Stimulated activated naive CD8-positive, alpha-beta T cell treated with anti-CD3 and anti-CD28 coated beads, Interleukin-15, Interleukin-2, amounts not matched to agents 100 U/mL and 50 U/mL, for 24 hours (primary cell): ENCODE measurements at regions not wholly inside any gene's neighbourhood (a gene's known extent, or its start where the extent isn't known, plus 50 kb on each side); places are given as distances from the start of the nearest gene placed in this dataset.

ENCODE experiments used
- ATAC-seq: fragments of 150-1000 bp; cut with Tn5 transposase; one replicate; pipeline ENCODE4 v1.10.0; 2021
- DNase-seq: peaks from one replicate; pipeline ENCODE4 v3.0.0; 2021

DNA sequence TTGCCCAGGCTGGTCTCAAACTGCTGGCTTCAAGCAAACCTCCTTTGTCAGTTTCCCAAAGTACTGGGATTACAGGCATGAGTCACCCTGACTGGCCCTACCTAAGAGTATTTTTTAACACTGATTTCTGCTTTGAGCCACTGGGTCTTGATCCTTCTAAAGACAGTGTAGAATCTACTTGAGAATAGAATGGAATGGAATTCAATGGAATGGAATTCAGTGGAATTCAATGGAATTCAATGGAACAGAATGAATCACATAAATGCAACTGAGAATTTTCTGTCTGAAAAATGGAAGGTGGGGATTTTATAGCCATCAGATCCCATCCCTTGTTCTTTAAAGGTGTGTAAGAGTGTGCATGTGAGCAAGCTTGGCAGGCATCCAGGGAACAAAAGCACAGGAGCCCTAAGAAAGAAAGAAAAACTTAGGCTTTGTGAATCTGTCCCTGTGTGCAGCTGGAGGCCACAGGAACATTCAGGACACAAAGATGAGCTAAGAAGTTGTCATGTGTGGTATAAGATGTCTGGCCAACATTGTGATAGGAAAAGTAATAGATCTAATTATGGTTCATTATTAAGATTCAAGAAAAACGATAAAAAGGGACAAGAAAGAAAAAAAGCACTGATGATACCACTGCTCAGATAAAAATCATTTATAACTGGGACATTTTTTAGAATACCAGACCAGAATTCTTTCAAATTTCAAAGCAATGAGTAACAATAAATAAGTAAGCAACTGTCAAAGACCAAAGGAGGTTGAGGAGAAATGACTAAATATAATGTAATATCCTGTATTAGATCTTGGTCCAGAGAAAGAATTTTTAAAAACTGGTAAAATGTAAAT, 681.0 kb upstream of the GJE1 start:
- DNase-seq = no peak
- ATAC-seq = no peak

DNA sequence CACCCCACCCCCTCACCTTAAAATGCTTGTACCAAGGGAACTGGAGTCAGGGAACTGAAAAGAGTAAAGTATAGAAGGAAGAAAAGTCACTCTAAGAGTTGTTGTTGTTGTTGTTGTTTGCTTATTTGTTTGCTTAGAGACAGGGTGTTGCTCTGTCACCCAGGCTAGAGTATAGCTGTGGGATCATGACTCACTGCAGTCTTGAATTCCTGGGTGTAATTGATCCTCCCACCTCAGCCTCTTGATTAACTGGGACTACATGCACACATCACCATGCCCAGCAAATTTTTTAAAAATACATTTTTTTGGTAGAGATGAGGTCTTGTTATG, 681.6 kb upstream of the GJE1 start:
- ATAC-seq = no peak
- no peak for DNase-seq

DNA sequence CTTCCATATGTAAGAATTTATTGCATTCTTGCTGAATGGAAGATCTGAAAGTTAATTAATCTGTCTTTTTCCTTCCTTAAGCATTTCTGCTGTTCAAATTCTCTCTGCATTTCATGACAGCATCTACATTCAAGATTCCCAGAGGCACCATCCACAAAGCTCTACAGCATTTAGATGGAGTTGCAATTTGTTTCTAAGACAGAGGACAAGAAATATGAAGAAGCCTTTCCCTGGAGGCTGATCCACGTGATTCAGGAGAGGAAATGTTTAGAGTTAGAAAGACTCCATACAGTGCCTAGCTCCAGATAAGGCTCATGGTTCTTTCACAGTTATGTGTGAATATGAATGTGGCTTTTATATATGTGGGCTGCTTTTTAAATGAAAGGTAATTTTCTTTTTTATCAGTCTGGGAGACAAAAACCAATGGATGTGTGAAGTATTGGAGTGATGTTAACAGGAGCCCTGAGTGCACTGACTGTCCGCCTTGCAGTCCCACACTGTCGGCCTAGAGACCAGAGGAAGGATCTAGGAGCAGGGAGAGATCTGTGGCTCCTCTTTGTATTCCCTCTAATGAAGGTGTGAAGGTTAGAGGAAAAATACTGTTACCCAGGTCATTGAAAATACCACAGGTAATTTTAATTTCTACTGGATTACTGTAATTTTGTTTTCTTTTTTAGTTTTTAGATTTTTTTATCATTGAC, 686.6 kb upstream of the GJE1 start:
- ATAC-seq = no peak
- no peak for DNase-seq

DNA sequence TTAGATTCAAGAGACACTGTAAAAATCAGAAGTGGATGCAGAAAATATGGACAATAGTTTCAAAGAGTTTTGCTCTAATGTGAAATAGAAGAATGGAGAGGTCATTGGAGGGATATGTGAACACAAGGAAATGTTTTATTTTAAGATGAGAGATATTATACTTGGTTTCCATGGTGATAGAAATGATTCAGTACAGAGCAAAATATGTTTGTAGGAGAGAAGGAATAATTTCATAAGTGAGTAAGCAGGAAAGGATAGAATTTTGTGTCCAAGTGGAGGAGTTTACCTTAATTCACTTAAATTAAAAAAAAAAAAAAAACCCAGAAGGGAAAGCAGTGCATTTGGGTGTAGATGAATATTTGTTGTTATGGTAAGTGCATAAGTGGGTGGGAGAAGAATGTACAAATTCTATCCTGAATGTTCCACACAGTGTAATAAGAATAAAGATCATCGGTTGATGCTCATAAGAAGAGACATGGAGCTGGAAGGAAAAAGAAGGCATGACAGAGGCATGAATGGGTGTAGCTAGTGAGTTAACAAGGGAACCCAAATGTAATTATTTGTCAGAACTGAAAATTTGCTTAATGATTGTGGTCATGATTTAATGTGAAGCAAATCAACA, 688.9 kb upstream of the GJE1 start:
- DNase-seq (no peak), ATAC-seq (no peak)

DNA sequence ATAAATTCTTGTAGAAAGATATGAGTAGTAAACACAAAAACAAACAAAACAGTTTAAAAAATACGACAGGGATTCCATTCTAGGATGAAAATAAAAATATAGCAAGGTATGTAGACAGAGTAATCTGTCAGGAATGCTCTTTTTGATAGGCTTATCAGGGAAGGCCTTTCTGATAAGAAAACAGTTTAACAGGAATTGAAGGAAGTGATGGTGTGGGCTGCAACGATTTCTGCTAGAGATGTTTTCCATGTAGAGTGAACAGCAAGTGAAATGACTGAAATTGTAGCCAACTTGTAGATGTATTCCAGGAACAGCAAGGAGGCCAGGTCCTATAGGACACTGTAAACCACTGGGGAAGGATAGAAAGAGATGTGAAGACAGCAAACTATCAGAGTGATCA, 689.7 kb upstream of the GJE1 start:
- DNase-seq (no peak), ATAC-seq (no peak)

DNA sequence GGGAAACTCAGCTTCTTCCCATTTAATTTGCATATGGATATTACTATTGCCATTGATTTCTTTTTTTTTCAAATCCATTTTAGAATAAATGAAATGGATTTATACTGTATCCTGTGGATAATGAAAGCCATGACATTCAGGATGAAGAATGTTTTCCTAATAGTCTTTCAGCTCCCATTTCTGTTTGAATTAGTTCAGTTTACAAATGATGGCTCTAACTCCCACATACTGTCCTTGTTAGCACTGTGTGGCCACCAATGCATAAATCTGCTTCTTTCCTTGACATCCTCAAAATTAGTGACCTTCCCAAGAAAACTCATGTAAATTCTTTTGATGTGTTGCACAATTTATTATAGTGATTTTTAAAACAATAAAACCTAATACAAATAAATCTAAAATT, 693.2 kb upstream of the GJE1 start:
- no peak for ATAC-seq

DNA sequence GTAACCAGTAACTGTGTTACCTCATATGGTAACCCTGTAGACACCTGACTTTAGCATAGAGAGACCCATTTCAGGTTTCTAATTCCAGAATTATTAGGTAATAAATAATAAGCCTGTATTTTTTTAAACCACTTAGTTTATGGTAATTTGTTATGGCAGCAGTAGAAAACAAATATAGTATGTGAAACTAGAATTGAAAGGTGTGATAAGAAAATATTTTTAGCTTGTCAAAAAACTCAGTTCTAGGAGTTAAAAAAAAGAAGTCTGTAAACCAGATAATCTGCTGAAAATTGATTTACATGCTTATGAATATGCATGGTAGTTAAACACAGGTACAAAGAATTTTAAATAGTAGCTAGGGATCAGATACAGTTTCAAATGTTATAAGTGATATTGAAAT, 695.0 kb upstream of the GJE1 start:
- DNase-seq (no peak), ATAC-seq (no peak)

More for the DNA sequence above, 693.2 kb upstream of the GJE1 start:
- no peak for DNase-seq

DNA sequence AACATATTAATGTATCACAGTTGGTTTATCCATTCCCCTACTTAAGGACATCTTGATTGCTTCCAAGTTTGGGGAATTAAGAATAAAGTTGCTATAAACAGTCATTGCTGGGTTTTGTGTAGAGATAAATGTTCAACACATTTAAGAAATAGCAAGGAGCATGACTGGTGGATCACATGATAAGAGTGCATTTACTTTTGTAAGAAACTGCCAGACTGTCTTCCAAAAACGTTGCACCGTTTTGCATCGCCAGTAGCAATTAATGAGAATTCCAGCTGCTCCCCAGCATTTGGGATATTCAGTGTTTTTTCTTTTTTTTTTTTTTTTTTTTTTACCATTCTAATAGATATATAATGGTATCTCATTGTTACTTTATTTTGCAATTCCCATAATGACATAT, 695.7 kb upstream of the GJE1 start:
- DNase-seq = no peak
- ATAC-seq = no peak

DNA sequence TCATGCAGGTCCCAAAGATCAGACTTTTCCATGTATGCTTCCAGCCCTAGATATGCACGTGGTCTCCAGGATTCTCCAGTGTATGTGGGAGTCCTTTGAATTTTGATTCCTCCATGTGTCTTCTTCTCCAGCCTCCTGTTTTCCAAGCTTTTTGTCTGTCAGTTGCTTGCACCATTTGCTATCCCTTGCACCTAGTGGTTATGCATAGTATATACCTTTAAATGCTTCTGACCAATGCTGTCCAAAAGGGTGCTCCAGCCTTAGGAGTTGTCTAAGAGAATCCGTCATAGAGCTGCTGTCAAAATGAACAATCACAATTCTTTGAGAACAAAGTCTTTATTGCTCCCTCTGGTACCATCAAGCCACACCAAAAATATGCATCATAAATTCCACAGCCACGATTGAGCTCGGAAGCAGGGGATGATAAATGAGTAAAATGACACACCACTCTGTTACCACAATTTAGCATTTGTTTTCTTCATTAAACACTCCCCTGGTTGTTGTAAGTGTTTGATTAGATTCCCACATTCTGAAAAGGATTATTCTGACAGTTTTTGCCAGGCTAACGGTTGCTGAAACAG, 706.2 kb upstream of the GJE1 start:
- no peak for ATAC-seq
- no peak for DNase-seq

DNA sequence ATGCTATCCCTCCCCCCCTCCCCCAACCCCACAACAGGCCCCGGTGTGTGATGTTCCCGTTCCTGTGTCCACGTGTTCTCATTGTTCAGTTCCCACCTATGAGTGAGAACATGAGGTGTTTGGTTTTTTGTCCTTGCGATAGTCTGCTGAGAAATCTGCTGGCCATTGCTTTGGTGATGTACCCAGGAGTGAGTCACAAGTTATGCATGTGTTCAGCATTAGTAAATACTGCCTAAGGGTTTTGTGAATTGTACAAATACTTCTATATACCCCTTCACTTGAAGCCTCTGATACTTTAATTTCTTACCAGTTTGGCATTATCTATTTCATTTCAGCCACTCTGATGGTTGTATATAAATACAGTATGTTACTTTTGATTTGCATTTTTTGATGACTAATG, 711.3 kb upstream of the GJE1 start:
- no peak for DNase-seq

DNA sequence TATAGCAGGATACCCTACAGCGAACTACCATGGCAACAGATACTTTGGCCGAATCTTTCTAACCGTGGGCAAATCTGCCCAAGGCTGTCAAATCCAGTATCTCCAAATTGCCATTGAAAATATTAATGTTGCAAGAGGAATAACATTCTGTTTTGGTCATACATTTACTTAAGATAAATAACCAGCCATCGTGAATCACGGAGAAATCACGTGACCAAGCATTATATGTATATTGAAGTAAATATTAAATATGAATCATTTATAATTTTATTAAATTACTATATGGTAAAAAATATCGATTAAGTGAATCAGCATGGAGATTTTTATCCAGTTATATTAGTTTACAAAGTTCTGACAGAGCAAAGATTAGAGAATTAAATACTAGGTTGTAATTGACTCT, 714.6 kb upstream of the GJE1 start:
- no peak for DNase-seq
- no peak for ATAC-seq

More for the DNA sequence above, 711.3 kb upstream of the GJE1 start:
- no peak for ATAC-seq

DNA sequence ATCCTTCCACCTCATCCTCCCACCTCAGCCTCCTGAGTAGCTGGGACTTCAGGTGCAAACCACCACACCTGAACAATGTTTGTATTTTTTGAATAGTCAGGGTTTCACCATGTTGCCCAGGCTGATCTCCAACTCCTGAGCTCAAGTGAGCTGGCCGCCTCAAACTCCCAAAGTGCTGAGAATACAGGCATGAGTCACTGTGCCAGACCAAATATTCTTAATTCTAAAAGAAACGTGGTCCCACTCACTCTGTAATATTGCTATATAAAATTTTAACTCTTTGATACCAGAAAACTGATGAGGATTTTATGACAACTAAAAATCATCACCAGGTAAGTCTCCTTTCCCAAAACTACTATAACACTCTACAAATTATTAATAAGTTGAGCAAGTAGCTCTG, 716.8 kb upstream of the GJE1 start:
- ATAC-seq (no peak), DNase-seq (no peak)

DNA sequence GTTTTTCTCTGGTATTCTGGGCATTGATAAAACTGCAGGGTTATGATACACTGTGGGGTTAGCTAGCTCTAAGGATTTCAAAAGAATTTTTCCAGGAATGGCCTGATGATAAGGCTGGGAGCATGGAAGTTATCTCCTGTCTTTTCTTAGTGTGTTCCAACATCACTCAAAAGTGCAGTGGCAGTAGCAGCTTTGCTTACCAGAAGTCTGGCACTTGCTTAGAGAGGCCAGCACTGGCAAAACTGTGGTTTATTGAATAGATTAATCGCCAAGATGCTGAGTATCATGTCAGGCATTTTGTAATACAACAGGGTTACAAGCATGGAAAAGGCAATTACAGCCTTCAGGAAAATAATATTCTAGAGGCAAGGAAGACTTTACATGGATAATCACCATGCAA, 719.5 kb upstream of the GJE1 start:
- DNase-seq = no peak

DNA sequence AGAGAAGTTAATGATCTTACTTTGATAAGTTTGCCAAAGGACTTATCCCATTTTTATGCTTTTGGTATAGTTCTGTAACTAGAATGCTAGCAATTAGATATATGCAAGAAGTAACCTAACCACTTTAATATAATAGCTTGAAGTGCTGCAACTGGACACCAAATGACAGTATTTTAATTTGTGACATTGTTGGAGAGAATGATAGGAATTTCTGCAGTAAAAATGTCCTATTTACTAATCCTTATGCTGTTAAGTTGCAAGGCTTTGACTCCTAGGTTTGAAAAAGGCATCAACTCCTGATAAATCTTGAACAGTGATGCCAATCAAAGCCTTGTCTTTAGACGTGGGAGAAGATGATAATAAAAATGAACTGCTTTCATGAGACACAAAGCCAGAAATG, 726.0 kb upstream of the GJE1 start:
- no peak for ATAC-seq
- DNase-seq = no peak

More for the DNA sequence above, 719.5 kb upstream of the GJE1 start:
- ATAC-seq = no peak

DNA sequence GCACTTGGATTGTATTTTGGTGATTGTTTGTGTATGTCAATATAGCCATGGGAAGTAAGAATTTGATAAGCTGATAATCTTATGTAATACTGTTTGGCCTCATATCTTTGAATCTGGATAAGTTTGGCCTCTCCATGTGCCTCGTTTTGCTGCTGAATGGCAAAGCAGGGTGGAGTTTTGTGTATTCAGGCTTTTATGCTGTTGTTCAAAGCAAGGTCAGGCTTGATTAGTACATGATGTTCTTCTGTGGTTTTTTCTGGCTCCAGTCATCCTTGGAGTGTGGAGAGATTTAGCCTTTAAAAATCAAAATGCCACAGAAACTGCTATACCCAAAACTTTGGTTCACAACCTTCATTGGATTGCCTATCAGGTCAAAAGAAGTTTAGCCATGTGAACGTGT, 728.9 kb upstream of the GJE1 start:
- ATAC-seq = no peak
- no peak for DNase-seq

DNA sequence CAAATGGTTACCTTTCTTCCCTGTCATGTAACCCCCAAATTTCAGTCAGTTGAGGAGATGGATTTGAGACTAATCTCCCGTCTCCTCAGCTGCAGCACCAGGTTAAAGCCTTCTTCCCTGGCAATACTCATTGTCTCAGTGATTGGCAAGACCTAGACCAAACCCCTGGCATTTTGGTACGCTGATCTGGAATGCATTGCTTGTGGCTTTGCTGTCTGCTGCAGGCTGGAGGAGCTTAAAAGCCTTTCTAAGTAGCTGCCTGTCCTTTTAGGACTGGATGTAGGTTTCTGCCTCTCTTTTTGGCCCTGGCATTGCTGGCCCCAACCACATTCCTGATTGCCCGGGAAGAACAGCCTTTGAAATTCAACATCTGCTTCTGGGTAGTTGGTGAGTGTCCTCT, 729.6 kb upstream of the GJE1 start:
- no peak for DNase-seq
- no peak for ATAC-seq

DNA sequence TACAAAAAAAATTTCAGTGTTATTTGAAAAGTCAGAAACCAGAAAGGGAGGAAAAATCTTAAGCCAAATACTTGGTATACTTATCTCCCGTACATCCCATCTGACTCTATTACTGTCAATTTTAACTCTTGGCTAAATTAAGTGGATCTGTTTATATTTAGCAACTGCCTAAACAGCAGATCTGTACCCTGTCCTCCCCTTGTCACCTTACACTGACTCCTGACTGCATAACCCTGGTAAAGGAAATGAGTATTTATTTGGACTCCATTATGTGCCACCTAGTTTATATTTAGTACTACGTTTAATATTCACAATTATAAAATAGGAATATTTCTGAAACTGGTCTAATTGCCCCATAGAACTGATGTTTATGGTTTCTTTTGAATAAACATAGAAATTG, 730.2 kb upstream of the GJE1 start:
- DNase-seq = no peak
- ATAC-seq = no peak

DNA sequence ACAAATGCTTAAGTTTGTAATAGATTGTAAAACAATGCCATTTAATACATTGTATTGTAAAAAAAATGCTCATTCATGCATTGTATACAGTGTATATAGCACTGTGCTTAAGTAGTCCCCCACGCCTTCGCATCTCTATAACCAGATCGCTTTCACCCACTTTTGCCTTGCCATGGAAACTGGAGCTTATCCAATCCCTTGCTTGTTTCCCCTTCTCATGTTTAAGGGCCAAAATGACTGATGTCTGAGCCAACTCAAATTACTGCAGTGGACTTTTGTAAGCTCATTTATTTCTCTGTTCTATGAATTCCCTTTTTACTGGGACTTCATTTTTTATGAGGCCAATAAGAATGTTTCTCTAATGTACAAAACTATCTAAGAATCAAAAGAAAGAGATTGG, 730.9 kb upstream of the GJE1 start:
- DNase-seq (no peak), ATAC-seq (no peak)

DNA sequence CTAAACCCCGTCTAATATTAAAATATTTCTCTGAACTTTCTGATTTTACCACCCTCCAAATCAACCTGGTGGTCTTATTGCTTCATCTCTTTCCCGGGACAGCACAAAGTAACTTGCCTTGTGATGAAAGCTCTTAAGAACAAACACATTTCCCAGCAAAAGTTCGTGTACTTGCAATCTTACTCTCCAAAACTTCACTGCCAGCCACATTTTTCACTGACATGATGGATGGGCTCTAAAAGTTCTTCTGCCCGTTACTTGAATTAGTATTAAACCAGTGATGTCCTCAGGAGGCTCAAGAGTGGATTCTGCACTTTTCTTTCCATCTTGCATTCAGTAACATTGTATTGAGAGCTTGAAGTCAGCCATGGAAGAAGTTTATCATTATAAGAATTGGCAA, 731.6 kb upstream of the GJE1 start:
- ATAC-seq = no peak

DNA sequence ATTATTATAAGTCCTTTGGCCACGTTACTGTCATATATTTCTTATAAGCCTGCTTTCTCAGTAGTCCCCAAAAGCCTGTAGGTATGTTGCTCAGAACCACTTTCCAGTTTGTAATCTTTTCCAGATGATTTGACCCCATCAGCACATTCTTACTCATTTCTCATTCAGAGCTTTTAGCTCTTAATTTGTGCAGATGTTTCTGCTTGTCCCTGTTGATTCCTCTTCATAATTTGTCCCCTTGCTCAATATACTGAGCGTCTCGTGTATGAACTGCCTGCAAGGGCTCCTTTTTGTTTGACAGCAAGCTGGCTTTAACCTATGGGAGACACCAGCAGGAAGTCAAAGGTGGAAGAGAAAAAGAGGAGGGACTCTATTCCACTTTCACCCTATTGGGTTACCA, 733.8 kb upstream of the GJE1 start:
- ATAC-seq (no peak), DNase-seq (no peak)

More for the DNA sequence above, 731.6 kb upstream of the GJE1 start:
- DNase-seq = no peak

DNA sequence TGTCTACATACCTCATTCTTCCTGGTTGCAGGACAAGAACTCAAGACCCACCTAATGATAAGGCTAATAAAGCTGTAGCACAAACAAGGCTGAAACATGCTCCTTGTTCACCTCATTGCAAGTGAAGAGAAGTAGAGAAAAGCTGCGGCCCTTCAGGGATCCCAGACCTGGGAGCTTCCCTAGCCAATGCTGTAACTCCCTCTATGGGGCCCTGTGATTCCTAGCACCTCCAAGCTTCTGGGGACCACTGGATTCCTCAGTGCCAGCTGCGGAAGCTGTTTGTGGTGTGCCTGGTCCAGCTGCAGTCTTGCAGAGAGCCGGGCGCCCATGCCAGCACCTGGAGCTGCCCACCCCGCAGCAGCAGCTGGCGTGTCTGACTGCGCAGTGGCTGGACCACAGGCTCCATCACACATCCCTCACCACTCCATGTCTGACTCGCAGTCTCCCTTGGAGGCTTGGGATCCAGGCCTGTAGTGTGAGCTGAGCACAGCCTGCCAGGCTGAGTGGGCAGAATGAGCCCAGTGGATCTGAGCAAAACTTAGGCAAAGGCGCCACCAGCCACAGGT, 737.2 kb upstream of the GJE1 start:
- ATAC-seq = no peak

DNA sequence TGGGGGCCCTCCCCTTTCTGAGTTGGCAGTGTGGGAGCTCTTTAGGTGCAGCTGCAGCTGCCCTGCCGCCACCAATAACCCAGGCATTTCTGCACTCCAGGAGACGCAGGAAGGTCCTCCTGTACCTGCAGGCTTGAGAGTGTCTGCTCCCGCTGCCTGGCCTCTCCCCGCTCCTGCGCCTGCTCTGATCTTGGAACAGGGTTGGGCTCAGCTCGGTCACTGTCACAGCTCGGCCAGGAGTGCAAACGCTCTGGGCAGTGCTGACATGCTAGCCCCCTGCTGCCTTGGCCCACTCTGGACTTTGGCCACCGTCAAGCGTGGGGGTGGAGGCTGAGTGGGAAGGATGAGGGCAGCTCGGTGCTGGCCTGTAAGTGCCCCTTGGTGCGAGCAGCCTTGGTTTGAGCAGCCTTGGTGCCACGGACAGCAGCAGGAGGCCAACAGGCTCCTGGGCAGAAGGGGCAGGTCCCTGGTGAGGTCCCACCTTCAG, 738.1 kb upstream of the GJE1 start:
- DNase-seq (no peak), ATAC-seq (no peak)

More for the DNA sequence above, 737.2 kb upstream of the GJE1 start:
- no peak for DNase-seq

DNA sequence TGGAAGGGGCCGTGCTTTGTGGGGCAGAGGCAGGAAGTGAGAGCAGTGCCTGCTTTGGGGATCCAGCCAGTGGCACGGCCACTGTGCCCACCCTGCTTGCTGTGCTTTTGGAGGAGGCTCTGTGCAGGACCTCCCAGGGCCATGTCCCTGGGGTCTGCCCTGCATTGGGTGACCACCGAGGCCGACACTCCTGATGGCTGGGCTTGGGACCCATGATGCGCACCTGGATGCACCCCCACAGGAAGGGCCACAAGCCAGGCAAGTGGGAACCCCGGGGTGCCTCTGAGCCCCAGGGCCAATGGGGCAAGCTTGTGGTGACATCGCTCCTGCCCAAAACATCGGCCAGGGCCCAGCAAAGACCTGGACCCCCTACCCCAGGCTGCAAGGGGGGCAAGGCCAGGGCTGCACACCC, 738.6 kb upstream of the GJE1 start:
- no peak for DNase-seq
- no peak for ATAC-seq
